Small intestine (tissue), 7 donors: ENCODE measurements at regions not wholly inside any gene's neighbourhood (a gene's known extent, or its start where the extent isn't known, plus 50 kb on each side); places are given as distances from the start of the nearest gene placed in this dataset.
A peak's percentile ranks its signal among the peaks of the same experiment; 100 is the strongest.
"Not testable (repeated sequence)": the region's sequence is repeated elsewhere in the genome, so short reads cannot be mapped to it uniquely, and the experiment has no call there.

Experiments used
- DNase-seq, 2 donors: peaks; one replicate each; pipeline versions ENCODE4 v3.0.0 to v3.0.0-alpha.2; 2013
- FAIRE-seq: peaks from 2 replicates; lab custom pipeline; 2012; peaks lifted over from hg19 to GRCh38; lab: Jason Lieb, UNC
- H3K27ac ChIP-seq, 3 donors: one replicate each; pipeline ENCODE4 v1.5.1; 2013; ENCODE audit warnings: low read length in 2 of 3, mild to moderate bottlenecking in 2 of 3, control low read depth in 1 of 3, inconsistent platforms in 1 of 3, low read depth in 1 of 3, moderate library complexity in 1 of 3
- H3K27me3 ChIP-seq, 3 donors: one replicate each; pipeline ENCODE4 v1.6.1; 2013; ENCODE audit warnings: low read length in 3 of 3, inconsistent platforms in 1 of 3; ENCODE audit not compliant: control insufficient read depth in 3 of 3, insufficient read depth in 3 of 3
- H3K36me3 ChIP-seq, 3 donors: one replicate each; pipeline ENCODE4 v1.6.1; 2013; ENCODE audit warnings: low read length in 3 of 3, inconsistent platforms in 1 of 3, low read depth in 1 of 3, mild to moderate bottlenecking in 1 of 3, moderate library complexity in 1 of 3; ENCODE audit not compliant: control insufficient read depth in 3 of 3, insufficient read depth in 2 of 3
- H3K4me1 ChIP-seq, 3 donors: one replicate each; pipeline ENCODE4 v1.6.1; 2013; ENCODE audit warnings: low read length in 2 of 3, inconsistent platforms in 1 of 3, low read depth in 1 of 3, mild to moderate bottlenecking in 1 of 3, moderate library complexity in 1 of 3; ENCODE audit not compliant: control insufficient read depth in 3 of 3, insufficient read depth in 2 of 3
- H3K4me3 ChIP-seq, 3 donors: one replicate each; pipeline ENCODE4 v1.5.1; 2013; ENCODE audit warnings: low read length in 3 of 3, control low read depth in 1 of 3, inconsistent platforms in 1 of 3, low read depth in 1 of 3, mild to moderate bottlenecking in 1 of 3, moderate library complexity in 1 of 3
- H3K9me3 ChIP-seq, 2 donors: one replicate each; pipeline ENCODE4 v1.6.1; 2013; ENCODE audit warnings: low read depth in 1 of 2, low read length in 1 of 2; ENCODE audit not compliant: control insufficient read depth in 2 of 2, insufficient read depth in 1 of 2
- WGBS, 3 donors: extraction: QIAGEN DNeasy Blood & Tissue Kit; methylation state at CpG; one replicate each; pipeline ENCODE4 v1.1.7; 2013; 5-methylcytosine and 5-hydroxymethylcytosine counted together
- donor health status: healthy with polysubstance abuse.
- donor health status: control.
- donor health status: control.
- donor health status: Bipolar disorder and iron deficiency.
- donor health status: healthy.

GRCh38 chrX:55867708-55868107, 150.2 kb downstream of the RRAGB start:
- H3K27me3 ChIP-seq, result no peaks in the 10 kb centered on the region
- FAIRE-seq (no peak), DNase-seq (no peak)
- H3K4me3 ChIP-seq, result no peak overlapping the region
- 63 to 94% (median 81%) methylated on average over 1 of the region's 1 CpG for WGBS, 3 donors
- peak overlapping the region in 1 of 3 donors; percentile 53 for H3K27ac ChIP-seq
- no peaks in the 10 kb centered on the region for H3K36me3 ChIP-seq
- H3K4me1 ChIP-seq, result no peaks in the 10 kb centered on the region
- no peaks in the 10 kb centered on the region for H3K9me3 ChIP-seq

GRCh38 chrX:55874807-55875206, 157.3 kb downstream of the RRAGB start:
- Histone ChIP-seq H3K9me3 (peaks cover 0 to 4% of the 10 kb centered on the region in 2 donors), H3K36me3 (no peaks in the 10 kb centered on the region), H3K4me1 (no peaks in the 10 kb centered on the region), H3K27ac (no peak overlapping the region), H3K4me3 (no peak overlapping the region), H3K27me3 (no peaks in the 10 kb centered on the region)
- DNase-seq, result no peak
- no peak for FAIRE-seq

- not testable (repeated sequence) for H3K9me3 ChIP-seq, H3K4me3 ChIP-seq, H3K36me3 ChIP-seq, DNase-seq, H3K27me3 ChIP-seq, H3K27ac ChIP-seq, H3K4me1 ChIP-seq, FAIRE-seq
- 86 to 93% (median 91%) methylated on average over 4 of the region's 4 CpGs for WGBS, 3 donors
Measured at GRCh38 chrX:55883541-55883940, 166.0 kb downstream of the RRAGB start.

DNA sequence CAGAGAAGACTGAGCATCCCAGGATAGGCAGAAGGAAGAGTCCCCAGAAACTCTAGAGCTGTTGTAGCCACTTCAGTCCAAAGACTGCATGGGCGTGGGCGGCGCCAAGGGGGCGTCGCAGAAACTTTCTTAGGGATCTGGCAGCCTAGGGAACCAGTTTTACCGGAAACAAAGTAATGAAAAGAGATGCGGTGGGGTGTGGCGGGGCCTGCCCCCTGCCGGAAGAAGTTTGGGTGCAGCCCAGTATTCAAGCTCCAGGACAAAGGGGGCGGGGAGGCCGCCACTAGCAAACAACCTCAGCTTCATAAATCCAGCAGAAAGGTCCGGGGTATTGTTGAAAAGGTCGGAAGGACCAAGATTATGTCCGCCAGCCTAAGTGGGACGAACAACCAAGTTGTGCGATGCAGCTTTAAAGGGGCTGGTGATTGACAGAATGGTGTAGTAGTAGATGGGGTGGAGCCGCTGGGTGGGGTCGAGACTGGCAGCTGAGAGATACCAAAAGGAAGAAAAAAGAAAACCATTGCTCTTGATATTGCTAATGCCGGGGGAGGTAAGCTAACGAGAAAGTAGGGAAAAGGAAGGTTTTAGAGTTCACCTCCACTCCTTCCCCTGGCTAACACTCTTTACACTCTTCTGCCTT, 190.5 kb downstream of the RRAGB start:
- DNase-seq (peak; percentile 58 to 89), FAIRE-seq (no peak)
- WGBS, 3 donors, result 2 to 26% (median 6%) methylated on average over 19 to 20 of the region's 20 CpGs
- H3K27me3 ChIP-seq, result no peaks in the 10 kb centered on the region
- H3K4me1 ChIP-seq, result peaks cover 0 to 6% (median 0%) of the 10 kb centered on the region in 3 donors
- H3K36me3 ChIP-seq, result no peaks in the 10 kb centered on the region
- H3K9me3 ChIP-seq, result no peaks in the 10 kb centered on the region
- peak overlapping the region; percentile 51 to 79 (median 70) for H3K4me3 ChIP-seq
- H3K27ac ChIP-seq, result peak overlapping the region; percentile 83 to 95 (median 93)

DNA sequence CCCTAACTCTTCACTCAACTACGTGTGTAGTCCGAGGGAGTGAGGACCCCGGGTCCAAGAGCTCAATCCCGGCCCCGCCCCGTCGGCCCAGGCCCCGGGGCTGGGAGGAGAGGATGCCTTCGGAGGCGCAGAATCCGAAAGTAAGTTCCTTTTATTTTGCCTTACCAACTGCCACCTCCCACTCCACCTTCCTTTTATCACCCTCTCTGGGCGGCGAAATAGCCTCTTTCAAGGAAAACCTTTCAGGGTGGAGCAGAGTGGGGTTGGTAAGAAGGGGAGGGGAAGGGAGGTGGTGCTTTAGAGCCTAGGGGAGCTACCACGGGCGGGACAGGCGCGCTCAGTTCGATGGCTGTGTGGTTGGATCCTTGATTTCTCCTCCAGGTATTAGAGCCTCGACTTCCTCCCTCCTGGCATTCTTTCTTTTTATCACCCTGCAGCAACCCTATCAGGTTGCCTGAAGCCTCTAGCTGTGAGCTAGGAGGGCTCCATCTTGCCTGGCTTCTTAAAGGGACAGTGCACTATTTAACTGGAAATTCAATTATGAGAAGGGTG, 191.2 kb downstream of the RRAGB start:
- peak overlapping the region; percentile 83 to 95 (median 93) for H3K27ac ChIP-seq
- H3K9me3 ChIP-seq, result no peaks in the 10 kb centered on the region
- 0 to 41% (median 6%) methylated on average over 19 of the region's 19 CpGs for WGBS, 3 donors
- H3K4me3 ChIP-seq, result peak overlapping the region; percentile 51 to 79 (median 70)
- no peaks in the 10 kb centered on the region for H3K27me3 ChIP-seq
- no peaks in the 10 kb centered on the region for H3K36me3 ChIP-seq
- DNase-seq (peak; percentile 52 to 63), FAIRE-seq (no peak)
- H3K4me1 ChIP-seq, result peaks cover 0 to 6% (median 0%) of the 10 kb centered on the region in 3 donors

- 75 to 83% (median 81%) methylated on average over 12 of the region's 12 CpGs for WGBS, 3 donors
- no peaks in the 10 kb centered on the region for H3K27me3 ChIP-seq
- peak overlapping the region in 1 of 3 donors; percentile 38 for H3K27ac ChIP-seq
- DNase-seq (no peak), FAIRE-seq (no peak)
- no peak overlapping the region for H3K4me3 ChIP-seq
- peaks cover 0 to 14% of the 10 kb centered on the region in 2 donors for H3K9me3 ChIP-seq
- peaks cover 0 to 6% (median 0%) of the 10 kb centered on the region in 3 donors for H3K36me3 ChIP-seq
- H3K4me1 ChIP-seq, result no peaks in the 10 kb centered on the region
Measured at GRCh38 chrX:55919367-55920221, 202.0 kb downstream of the RRAGB start.

DNA sequence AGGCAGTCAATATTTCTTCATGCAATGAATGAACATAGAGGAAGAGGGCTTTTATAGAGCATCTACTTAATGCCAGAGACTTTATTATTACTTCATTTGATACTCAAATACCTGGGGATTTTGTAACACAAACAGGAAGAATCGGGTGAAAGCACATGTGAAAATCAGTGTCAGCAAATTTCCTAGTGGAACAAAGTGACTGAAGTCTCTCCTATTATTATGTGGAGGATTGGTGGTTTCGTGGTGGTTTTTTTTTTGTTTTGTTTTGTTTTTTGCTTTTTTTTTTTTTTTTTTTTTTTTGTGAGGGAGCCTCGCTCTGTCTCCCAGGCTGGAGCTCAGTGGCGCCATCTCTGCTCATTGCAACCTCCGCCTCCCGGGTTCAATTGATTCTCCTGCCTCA, 207.0 kb downstream of the RRAGB start:
- no peak for FAIRE-seq

GRCh38 chrX:55928529-55928928, 211.0 kb downstream of the RRAGB start:
- H3K27me3 ChIP-seq, H3K4me3 ChIP-seq, H3K27ac ChIP-seq, DNase-seq, FAIRE-seq, H3K9me3 ChIP-seq, H3K4me1 ChIP-seq, H3K36me3 ChIP-seq: not testable (repeated sequence)

More for the DNA sequence above, 207.0 kb downstream of the RRAGB start:
- no peaks in the 10 kb centered on the region for H3K4me1 ChIP-seq
- H3K27ac ChIP-seq, result no peak overlapping the region
- no peak for DNase-seq
- H3K36me3 ChIP-seq, result peaks cover 0 to 3% (median 0%) of the 10 kb centered on the region in 3 donors
- 81 to 97% (median 91%) methylated on average over 4 to 6 of the region's 6 CpGs for WGBS, 3 donors
- H3K9me3 ChIP-seq, result peaks cover 0 to 8% of the 10 kb centered on the region in 2 donors
- no peak overlapping the region for H3K4me3 ChIP-seq
- H3K27me3 ChIP-seq, result no peaks in the 10 kb centered on the region
